ENCODE measurements at regions not wholly inside any gene's neighbourhood (a gene's known extent, or its start where the extent isn't known, plus 50 kb on each side); places are given as distances from the start of the nearest gene placed in this dataset.
"Not testable (repeated sequence)": the region's sequence is repeated elsewhere in the genome, so short reads cannot be mapped to it uniquely, and the experiment has no call there.

- no peak for DNase-seq
- intact Hi-C loops (cut with DNase I): no loop called here
- ATAC-seq: no peak
These were observed 74.2 kb downstream of the APOBEC1 start for GRCh38 chr12:7591531-7591930.

- intact Hi-C loops (cut with DNase I); ATAC-seq; DNase-seq: not testable (repeated sequence)
These were observed 75.6 kb downstream of the APOBEC1 start for GRCh38 chr12:7590085-7590484.

- intact Hi-C loops (cut with DNase I): not testable (repeated sequence)
- DNase-seq (peak; percentile 33), ATAC-seq (peak; percentile 38 to 58)
These were observed 76.9 kb downstream of the APOBEC1 start for GRCh38 chr12:7588742-7589329.

GRCh38 chr12:7584137-7584536 is 80.6 kb upstream of the CD163 start:
- intact Hi-C loops (cut with DNase I); ATAC-seq; DNase-seq: not testable (repeated sequence)

- ATAC-seq (no peak), DNase-seq (no peak)
- intact Hi-C loops (cut with DNase I): no loop called here
These were observed 79.9 kb upstream of the CD163 start for GRCh38 chr12:7583471-7583870.

GRCh38 chr12:7582796-7583195 is 79.2 kb upstream of the CD163 start:
- no peak for ATAC-seq
- no peak for DNase-seq
- intact Hi-C loops (cut with DNase I): no loop called here

GRCh38 chr12:7581625-7582024 is 78.0 kb upstream of the CD163 start:
- DNase-seq (no peak), ATAC-seq (no peak)
- intact Hi-C loops (cut with DNase I): no loop called here

- intact Hi-C loops (cut with DNase I): no loop called here
- DNase-seq (no peak), ATAC-seq (no peak)
These were observed 77.5 kb upstream of the CD163 start for GRCh38 chr12:7581046-7581445.

GRCh38 chr12:7571257-7571656 is 67.7 kb upstream of the CD163 start:
- DNase-seq (no peak), ATAC-seq (peak; percentile 38 to 87)
- intact Hi-C loops (cut with DNase I): no loop called here

GRCh38 chr12:7557227-7557626 is 53.6 kb upstream of the CD163 start:
- intact Hi-C loops (cut with DNase I): no loop called here
- no peak for DNase-seq
- no peak for ATAC-seq

- intact Hi-C loops (cut with DNase I): no loop called here
These were observed 52.2 kb upstream of the CD163 start for GRCh38 chr12:7555752-7556151.

GRCh38 chr12:7554831-7555230 is 51.3 kb upstream of the CD163 start:
- DNase-seq; ATAC-seq; intact Hi-C loops (cut with DNase I): not testable (repeated sequence)

More at GRCh38 chr12:7555752-7556151, 52.2 kb upstream of the CD163 start:
- ATAC-seq: peak in 1 of 2 donors; percentile 63
- DNase-seq: no peak
